HG03139 (cell line): ENCODE measurements at regions not wholly inside any gene's neighbourhood (a gene's known extent, or its start where the extent isn't known, plus 50 kb on each side); places are given as distances from the start of the nearest gene placed in this dataset.
"Not testable (repeated sequence)": the region's sequence is repeated elsewhere in the genome, so short reads cannot be mapped to it uniquely, and the experiment has no call there.

ENCODE experiments used
- ATAC-seq: cut with Tn5 transposase; IDR thresholded peaks from one replicate; pipeline ENCODE4 v1.9.1; 2021; ENCODE audit not compliant: unreplicated experiment

DNA sequence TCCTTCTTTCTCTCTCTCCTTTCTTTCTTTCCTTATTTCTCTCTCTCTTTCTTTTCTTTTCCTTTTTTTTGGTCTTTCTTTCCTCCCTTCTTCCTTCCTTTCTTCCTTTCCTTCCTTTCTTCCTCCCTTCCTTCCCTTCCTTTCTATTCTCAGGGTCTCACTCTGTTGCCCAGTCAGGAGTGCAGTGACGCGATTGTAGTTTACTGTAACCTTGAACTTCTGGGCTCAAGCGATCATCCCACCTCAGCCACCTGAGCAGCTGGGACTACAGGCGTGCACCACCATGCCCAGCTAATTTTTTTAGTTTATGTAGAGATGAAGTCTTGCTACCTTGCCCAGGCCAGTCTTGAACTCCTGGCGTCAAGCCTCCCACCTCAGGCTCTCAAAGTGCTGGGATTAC lies 83.8 kb upstream of the PPM1B start:
- no peak for ATAC-seq

DNA sequence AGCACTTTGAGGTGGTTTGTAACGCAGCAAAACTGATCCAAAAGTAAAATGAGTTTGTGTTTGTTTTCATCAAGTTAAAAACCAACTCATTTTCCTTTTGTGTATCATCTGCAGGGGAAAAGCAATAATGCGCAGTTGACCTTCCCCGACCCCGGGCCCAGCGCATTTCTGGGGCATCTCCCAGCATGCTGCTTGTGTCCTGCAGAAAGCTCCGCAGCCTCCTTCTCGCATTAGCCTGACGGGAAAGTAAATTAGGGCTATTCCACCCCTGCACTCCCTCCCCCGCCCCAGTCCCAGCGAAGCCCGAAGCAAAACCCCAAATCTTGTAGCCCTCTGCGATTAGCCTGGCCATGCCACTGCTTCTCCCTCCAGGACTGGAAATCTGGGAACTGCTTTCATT lies 82.0 kb upstream of the PPM1B start:
- ATAC-seq = no peak

DNA sequence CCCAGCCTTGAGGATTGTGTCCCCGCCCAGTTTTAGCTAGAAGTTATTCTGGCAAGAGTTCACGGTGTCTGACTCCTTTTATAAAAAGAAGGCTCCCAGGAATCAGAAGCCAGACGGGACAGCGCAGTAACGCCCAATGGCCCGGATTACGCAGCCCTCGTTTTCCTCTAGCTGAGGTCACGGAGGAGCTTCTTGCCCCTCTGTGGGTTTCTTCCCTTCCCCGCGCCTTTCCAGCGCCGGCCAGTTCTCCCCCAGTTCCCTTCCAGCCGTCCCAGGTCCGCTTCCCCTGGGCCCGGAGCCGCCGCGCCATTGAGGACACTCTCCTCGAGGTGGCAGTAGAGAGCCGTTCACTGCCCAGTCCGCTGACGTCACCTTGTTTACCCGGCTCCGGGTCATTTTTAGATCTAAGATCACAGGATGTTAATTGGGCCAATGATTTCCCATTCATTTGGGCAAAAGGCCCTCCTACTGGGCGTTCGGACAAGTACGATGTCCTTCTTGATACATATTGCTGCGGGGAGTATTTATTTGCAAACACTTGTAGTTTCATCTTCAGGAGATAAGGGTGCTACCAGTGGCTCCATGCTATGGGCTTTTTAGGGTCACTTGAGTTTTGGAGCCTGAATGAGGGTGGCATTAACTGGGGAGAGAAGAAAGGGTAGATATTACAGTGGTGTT lies 81.5 kb upstream of the PPM1B start:
- ATAC-seq = peak; percentile 45

DNA sequence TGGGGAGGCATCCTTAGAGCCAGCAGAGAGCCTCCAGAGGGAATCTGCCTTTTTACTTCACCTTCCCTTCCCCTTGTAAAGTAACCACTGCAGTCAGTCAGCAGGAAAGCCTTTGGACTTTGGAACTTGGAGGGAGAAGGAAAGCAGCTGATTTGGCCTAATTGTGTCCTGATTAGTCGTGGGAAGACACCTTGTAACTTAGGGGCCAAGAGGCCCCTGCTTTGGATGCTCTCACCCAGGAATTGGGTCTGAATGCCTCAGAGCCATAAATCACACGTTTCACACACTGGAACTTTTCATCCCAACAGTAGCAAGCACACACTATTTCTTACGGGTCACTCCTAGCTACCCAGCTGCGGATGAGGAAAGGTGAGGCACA lies 81.0 kb upstream of the PPM1B start:
- no peak for ATAC-seq

DNA sequence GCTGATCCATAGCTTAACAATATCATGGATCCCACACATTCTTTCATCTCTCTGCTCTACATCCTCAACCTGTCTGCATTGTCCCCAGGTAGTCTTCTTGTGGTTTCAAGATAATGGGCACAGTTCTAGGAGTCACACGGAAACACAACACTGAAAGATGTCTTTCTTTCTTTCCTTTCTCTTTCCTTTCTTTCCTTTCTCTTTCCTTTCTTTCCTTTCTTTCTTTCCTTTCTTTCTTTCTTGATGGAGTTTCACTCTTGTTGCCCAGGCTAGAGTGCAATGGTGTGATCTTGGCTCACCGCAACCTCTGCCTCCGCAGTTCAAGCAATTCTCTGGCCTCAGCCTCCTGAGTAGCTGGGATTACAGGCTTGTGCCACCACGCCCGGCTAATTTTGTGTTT lies 76.2 kb upstream of the PPM1B start:
- not testable (repeated sequence) for ATAC-seq

DNA sequence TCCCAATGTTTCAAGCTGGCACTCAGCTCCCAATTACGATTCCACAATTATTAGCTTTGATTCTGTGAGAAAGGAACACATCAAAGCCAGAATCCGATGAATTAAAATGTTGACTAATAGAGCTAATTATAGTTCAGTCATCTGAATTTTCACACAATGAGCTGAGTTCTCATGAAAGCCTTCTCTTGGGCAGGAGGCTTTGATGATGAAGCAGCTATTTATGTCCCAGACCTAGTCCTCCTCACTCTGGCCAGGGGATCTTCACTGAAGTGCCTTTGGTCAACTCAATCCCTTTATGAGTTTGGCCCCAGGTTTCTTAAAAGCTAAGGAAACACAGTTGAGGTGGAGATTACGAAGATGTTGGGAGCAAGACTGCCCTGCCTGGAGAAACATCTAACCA lies 74.7 kb upstream of the PPM1B start:
- ATAC-seq = no peak

DNA sequence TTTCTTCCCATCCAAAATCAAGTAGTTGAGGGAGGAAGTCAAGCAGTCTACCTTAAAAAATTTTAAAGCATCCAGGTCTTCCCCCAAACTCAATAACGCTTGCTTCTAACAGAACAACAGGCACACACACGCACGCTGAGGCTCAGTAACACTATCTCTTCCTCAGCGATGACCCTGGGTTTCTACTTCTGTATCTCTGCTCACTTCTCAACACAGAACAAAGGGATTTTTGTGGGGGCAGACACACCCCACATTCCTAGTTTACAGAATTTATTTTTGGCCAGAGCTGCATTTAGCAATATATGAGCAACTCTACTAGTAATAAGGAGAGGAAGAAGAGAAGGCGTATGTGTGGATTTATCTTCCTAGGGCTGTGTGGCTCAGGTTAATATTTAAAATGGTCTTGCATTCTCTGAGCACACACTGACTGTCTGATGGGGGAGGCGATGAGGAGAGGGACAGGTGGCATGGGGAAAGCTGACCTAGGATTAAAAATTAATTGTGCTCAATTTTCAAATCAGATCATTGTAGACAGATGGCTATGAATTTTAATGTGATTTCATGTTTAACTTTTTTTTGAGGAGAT lies 71.3 kb upstream of the PPM1B start:
- no peak for ATAC-seq

DNA sequence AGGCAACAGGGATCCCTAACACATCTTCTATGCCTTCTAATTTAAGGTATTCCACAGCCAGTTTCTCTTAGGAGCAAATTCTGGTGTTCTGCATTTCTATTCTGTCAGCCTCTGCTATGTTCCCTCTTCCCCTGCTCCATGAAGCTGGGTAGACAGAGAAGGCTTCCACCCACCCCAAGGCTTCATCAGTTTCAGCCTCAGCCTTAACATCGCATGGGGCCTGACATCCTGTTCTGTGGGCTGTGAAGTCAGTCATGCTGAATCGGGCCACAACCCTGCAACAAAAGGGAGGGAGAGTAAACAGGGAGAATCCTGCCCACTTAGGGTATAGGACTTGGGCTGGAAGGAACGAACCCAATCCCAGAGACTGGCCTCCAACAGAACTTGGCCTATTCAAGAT lies 70.6 kb upstream of the PPM1B start:
- no peak for ATAC-seq

DNA sequence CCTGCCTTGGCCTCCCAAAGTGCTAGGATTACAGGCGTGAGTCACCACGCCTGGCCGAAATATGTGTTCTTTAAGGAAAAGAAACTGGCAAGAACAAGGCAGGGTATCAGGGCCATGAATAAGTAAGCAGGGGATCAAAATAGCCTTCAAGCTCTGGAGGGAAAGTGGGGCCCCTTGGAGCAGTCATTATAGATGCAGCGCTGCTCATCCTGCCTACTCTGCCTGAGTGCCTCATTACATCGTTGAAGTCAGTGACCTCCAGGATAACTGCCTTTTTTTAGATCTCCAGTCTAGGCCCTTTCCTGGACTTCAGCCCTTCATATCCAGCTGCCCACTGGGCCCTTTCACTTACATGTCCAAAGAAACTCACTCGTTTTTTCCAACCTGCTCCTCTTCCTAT lies 69.8 kb upstream of the PPM1B start:
- no peak for ATAC-seq

DNA sequence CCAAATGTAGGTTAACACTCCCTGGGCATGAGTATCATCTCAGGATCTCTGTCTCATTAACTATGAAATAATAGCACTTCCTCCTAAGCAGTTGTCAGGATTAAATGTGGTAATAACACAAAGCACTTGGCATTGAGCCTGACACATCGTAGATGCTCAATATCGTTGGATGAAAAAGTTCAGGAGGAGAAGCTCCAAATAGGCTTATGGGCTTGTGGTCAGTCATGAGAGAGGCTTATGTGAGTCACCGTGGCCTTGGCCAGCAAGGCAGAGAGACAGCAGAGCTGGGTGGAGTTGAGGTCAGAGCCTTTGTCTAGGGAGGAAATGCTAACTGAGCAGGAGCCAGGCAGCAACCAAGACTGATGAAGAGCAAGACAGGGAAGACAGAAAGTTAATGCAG lies 68.3 kb upstream of the PPM1B start:
- ATAC-seq = no peak

DNA sequence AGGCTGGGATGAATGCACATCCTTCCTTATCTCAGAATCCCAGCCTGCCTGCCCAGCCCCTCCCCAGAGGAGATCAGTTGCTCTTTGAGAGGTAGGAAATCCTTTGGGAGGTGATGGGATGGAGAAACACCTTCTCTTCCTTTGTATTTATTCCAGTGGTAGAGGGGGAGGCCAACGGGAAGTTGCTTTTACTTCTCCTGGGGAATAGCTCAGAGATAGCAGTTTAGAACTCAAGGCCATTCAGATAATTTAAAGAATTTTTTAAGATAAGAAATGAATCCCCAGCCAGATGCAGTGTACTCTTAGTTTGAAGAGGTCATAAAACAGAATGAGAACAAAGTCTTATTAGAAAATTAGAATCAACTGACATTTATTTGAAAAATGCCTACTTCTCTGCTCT lies 67.4 kb upstream of the PPM1B start:
- no peak for ATAC-seq

DNA sequence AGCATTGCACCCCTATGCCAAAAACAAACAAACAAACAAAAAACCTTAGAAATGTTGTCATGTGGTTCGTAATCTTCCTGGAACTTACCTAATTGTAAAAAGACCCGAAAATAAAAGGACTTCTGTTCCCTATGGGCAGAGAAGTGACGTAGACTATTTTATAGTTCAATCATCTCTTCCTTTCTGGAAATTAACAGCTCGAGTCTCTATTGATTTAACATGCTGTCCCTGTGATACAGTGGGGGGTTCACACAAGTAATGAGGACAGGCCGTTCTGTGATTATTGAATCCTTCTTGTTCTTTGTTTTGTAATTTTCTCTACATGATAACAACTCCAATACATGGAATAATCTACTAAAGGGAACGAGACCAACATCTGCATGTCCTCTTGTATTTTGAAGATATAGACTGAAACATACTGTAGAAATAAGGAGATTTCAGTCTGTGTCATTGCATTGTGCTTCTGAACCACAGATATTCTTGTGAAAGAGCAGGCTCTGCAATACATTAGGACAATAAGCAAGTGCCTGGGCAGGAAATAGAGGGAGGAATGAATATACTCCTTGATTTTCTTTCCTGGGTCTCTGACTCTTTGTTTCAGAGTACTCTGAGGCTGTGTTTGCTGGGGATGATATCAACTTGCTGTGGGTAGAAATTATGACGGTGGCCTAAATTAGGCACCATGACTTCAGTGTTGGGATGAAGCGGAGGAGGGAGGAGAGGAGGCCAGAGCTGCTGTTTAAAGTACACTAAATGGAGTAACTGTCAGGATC lies 65.7 kb upstream of the PPM1B start:
- no peak for ATAC-seq

DNA sequence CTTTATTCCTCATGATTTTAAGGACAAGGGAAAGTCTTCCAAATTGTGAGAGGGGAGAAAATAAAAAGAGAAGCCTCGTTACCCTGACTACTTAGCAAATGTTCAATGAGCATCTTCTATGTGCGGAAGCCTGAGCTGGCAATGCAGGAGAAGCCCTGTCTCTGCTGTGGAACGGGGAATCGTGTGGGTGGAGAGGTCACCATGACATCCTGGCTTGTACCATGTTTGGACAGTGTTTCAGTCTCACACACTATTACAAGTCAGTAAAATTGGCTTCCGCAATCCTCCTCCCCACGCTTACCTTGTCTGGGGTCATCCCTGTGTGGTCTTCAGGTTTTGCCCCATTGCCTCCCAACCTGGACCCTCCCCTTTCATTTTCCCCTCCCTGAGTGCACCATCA lies 65.0 kb upstream of the PPM1B start:
- no peak for ATAC-seq

DNA sequence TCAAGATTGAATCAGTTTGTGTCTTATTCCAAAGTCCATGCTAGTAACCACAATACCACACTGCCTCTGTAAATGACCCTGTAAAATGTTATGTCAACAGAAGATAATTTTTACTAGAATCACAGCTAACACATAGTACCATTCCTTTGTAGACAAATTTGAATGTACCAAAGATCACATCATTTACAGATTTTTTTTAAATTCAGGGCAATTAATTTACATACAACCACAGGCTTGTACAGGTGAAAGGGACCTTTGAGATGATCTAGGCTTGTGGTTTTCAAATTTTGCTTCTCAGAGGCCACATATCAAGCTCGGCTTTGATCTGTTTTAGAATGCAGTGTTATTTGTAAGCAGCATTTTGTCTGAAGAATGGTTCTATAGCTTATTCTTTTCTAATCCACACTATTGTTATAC lies 63.8 kb upstream of the PPM1B start:
- ATAC-seq = no peak

DNA sequence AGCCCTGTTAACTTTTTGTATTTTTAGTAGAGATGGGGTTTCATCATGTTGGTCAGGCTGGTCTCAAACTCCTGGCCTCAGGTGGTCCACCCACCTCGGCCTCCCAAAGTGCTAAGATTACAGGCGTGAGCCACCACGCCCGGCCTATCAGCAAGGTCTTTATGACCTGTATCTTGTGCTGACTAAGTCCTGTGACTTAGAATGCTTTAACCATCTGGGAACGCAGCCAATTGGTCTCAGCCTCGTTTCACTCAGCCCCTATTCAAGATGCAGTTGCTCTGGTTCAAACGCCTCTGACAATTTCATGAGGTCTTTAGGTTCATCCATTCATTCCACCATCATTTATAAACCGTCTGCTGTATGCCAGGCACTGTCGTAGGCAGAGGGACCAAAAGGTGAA lies 62.2 kb upstream of the PPM1B start:
- not testable (repeated sequence) for ATAC-seq

DNA sequence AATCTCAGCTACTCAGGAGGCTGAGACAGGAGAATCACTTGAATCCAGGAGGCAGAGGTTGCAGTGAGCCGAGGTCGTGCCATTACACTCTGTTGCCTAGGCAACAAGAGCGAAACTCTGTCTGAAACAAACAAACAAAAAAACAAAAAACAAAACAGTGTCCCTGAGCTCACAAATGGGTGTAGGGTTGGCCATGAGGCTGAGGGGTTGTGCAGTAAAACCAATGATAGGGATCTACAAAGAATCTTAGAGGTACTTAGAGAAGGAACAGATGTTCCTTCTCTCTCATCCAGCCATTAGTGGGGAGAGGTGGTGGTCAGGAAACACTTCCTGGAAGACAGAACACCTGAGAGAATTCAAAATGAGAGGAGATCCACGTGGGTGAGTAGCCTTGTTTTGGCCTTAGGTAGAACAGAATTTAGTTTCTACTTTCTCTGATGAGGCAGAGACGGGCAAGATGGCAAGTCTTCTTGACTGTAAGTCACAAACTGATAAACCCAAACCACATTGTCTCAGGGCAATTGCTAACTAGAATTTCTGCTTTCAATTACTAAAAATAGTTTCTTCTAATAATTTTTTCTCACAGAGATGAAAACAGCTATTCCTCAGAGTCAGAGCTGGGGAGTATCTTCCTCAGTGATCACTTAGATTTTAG lies 61.5 kb upstream of the PPM1B start:
- peak; percentile 78 for ATAC-seq

DNA sequence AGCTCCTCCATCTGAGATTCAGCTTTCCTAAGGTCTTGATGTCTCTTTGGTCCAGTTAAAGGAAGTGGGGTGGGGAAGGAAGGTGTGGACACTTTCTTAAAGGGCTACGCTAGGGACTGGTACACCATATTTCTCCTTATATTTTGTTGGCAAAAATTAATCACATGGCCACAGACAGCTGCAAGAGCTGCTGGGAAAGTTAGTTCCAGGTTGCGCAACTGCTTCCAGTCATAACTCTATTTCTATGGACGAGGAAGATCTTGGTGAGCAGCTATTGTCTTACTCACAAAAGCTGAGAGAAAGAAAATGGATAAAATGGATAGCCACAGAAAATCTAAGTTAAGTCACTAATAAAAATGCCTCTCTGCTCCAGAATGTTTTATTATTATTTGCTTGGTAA lies 60.7 kb upstream of the PPM1B start:
- ATAC-seq = no peak

DNA sequence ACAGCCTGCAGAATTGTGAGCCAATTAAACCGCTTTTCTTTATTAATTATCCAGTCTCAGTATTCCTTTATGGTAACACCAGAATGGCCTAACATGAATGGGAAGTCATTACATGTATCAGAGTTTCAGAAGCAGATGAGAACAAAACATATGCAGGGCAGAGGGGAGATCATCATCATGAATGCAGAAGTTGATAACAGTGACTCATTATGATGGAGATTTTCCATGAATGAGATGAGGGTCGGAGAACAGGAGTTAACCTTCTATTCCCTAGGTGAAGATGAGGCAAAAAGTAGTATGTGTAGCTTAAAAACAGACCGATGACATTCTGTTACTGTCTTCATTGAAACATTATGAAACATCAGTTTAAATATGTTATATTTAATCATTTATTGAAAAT lies 59.5 kb upstream of the PPM1B start:
- ATAC-seq = no peak

DNA sequence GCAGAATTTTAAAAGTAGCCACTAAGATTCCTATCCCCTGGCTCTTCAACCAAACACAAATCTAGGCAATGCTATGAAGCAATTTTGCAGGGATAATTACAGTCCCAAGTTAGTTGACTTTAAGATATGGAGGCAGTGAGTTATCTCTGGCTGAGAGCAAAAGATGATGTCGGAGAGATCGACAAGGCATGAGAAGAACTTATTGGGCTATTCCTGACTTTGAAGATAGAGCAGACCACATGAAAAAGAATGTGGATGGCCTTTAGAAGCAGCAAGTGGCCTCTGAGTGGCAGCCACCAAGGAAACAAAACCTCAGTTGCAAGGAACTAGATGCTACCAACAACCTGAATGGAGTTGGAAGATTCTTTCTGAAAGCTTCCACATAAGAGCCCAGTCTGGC lies 58.2 kb upstream of the PPM1B start:
- no peak for ATAC-seq

DNA sequence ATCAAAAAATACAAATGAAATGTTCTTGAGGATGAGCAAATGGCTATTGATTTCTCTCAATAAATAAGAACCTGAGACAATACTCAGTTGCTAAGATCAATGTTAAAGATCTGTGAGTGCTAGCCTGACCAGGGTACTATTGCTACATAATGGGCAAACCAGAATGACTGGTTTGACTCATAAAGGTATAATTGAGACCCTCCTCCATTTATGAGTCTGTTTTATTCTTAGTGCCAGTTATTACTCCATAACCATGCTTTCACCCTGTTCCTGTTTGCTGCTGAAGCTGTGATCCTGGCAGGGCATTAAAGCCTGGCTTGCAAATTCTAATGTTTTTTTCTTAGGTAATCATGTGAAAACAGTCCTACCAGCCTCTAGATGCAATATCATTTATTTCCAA lies 56.6 kb upstream of the PPM1B start:
- no peak for ATAC-seq

DNA sequence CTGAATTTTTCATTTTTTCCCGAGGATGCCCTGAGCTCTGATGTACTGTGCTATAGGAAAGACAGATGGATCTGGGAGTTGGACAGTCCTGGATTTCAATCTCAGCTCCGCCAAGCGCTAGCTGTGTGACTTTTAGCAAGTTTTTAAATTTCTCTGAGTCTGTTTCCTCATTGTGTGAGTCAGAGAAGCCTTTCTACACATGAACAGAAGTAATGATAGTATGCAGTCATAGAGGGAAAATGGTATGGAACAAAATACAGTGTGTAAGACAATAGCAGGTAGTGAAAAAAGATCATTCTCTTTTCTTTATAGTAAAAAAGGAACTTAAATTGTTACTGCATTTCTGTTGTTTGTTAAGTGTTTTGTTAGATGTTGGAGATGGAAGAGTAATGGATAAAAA lies 52.4 kb upstream of the PPM1B start:
- no peak for ATAC-seq

DNA sequence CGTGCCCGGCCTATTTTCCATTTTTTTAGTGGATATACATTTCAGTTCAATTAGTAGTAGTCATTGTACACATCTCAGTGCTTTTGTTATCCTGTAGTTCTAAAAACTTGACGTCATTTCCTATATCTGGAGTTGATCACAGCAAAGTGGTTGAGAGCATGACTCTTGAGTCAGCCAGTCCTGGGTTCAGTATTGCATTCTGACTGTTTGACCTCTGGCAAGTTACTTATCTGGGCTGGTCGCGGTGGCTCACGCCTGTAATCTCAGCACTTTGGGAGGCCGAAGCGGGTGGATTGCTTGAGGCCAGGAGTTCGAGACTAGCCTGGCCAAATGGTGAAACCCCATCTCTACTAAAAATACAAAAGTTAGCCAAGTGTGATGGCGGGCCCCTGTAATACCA lies 50.4 kb upstream of the PPM1B start:
- no peak for ATAC-seq
